Heart left ventricle (tissue), 16 donors: ENCODE measurements at regions not wholly inside any gene's neighbourhood (a gene's known extent, or its start where the extent isn't known, plus 50 kb on each side); places are given as distances from the start of the nearest gene placed in this dataset.

Source experiments
- ATAC-seq, 4 donors: fragments of 200-7000 bp; cut with Tn5 transposase; one replicate each; pipeline ENCODE4 v1.9.1; 2020 to 2022; ENCODE audit warnings: moderate library complexity in 4 of 4, mild to moderate bottlenecking in 3 of 4, moderate number of reproducible peaks in 1 of 4
- DNase-seq, 5 donors: peaks; one replicate each; pipeline ENCODE4 v3.0.0-alpha.2; 2020
- H3K27ac ChIP-seq, 12 donors: fragments of 200-600 bp; sonication (generic) in 4 of 12; one replicate each; pipeline versions ENCODE4 v1.5.0 to v1.8.0; 2016 to 2022; ENCODE audit warnings: mild to moderate bottlenecking in 2 of 12
- H3K27me3 ChIP-seq, 9 donors: fragments of 200-600 bp; sonication (generic) in 2 of 9; one replicate each; pipeline versions ENCODE4 v1.5.1 to v1.8.0; 2016 to 2022; ENCODE audit warnings: mild to moderate bottlenecking in 3 of 9
- H3K36me3 ChIP-seq, 9 donors: fragments of 200-600 bp; sonication (generic) in 2 of 9; one replicate each; pipeline versions ENCODE4 v1.5.0 to v1.8.0; 2018 to 2022; ENCODE audit warnings: mild to moderate bottlenecking in 2 of 9
- H3K4me1 ChIP-seq, 12 donors: fragments of 200-600 bp; sonication (generic) in 4 of 12; one replicate each; pipeline versions ENCODE4 v1.5.0 to v1.8.0; 2016 to 2022; ENCODE audit warnings: mild to moderate bottlenecking in 3 of 12
- H3K4me3 ChIP-seq, 12 donors: fragments of 200-600 bp; sonication (generic) in 4 of 12; one replicate each; pipeline versions ENCODE4 v1.5.0 to v1.8.0; 2017 to 2022; ENCODE audit warnings: mild to moderate bottlenecking in 9 of 12, moderate library complexity in 4 of 12
- H3K9me3 ChIP-seq, 12 donors: fragments of 200-600 bp; sonication (generic) in 4 of 12; one replicate each; pipeline versions ENCODE4 v1.5.0 to v1.8.0; 2016 to 2022; ENCODE audit warnings: mild to moderate bottlenecking in 1 of 12
- CTCF ChIP-seq, 12 donors: fragments of 200-600 bp; sonication (generic) in 4 of 12; IDR thresholded peaks; one replicate each; pipeline versions ENCODE4 v1.5.0 to v1.8.0; 2018 to 2022; ENCODE audit warnings: antibody characterized with exemption in 12 of 12, mild to moderate bottlenecking in 5 of 12
- POLR2A ChIP-seq, 2 donors: fragments of 450-650 bp; IDR thresholded peaks; one replicate each; pipeline ENCODE4 v1.6.1; 2017; ENCODE audit warnings: antibody characterized with exemption in 2 of 2, mild to moderate bottlenecking in 2 of 2, moderate library complexity in 2 of 2
- WGBS, 4 donors: extraction: QIAGEN DNeasy Blood & Tissue Kit in 2 of 4; methylation state at CpG; one replicate each; pipeline versions ENCODE4 v1.1.5 to v1.1.7; 2013 to 2018; 5-methylcytosine and 5-hydroxymethylcytosine counted together
- intact Hi-C, 10 donors: fragments of 100-400 bp; cut with DNase I; formaldehyde crosslinking; loops; one replicate each; pipeline versions ENCODE4 v1.11.1 to v1.14.2; 2022
- donor health status: ischemic (EF 13 %, LVEDD 7.1; RV severe dilation, severe dysfunction).
- donor health status: healthy with polysubstance abuse.
- donor health status: DM: no; HTN: yes; CAD: no.
- donor health status: DM: no; HTN: no; CAD: no.
- donor health status: ischemic (EF 25% LVEDD 6.9; RV normal size, moderate dysfunction).
- donor health status: ischemic (EF 25% LVEDD 5.7; RV mildly dilated, moderate dysfunction).
- donor health status: healthy.
- donor health status: DM: yes; HTN: yes; CAD: no.
- donor health status: ischemic (EF 35%, LVEDD 5.7; RV mildly dilated, moderate dysfunction).
- donor health status: nonischemic (EF 11% LVEDD 7.7; RV severe dilation, severe dysfunction).
- donor health status: DM: yes; HTN: yes; CAD: no.
- donor health status: PGD.
- donor health status: ischemic (EF 29% LVEDD 5.4; RV normal size, mild dysfunction).
- donor health status: nonischemic (EF 23%, LVEDD 6.1; RV moderate dilation, normal function).

- intact Hi-C loops: no loop called here
- H3K4me3 ChIP-seq: no peak overlapping the region
Measured at GRCh38 chr14:46480817-46481216, 170.8 kb downstream of the RPL10L start.

GRCh38 chr14:46472261-46472660 is 179.3 kb downstream of the RPL10L start:
- H3K4me3 ChIP-seq: no peak overlapping the region
- no peaks in the 10 kb centered on the region for H3K4me1 ChIP-seq
- ATAC-seq (no peak), DNase-seq (no peak)
- 75 to 81% (median 78%) methylated on average over 2 of the region's 2 CpGs for WGBS, 4 donors
- H3K36me3 ChIP-seq: no peaks in the 10 kb centered on the region
- no peak overlapping the region for H3K27ac ChIP-seq
- peaks cover 0 to 7% (median 0%) of the 10 kb centered on the region in 12 donors for H3K9me3 ChIP-seq
- intact Hi-C loops: no loop called here
- H3K27me3 ChIP-seq: no peaks in the 10 kb centered on the region
- no peak for TF ChIP-seq CTCF (IDR thresholded peaks at IDR 0.05)
- TF ChIP-seq POLR2A (IDR thresholded peaks at IDR 0.05): no peak

More at GRCh38 chr14:46480817-46481216, 170.8 kb downstream of the RPL10L start:
- Histone ChIP-seq H3K27me3 (no peaks in the 10 kb centered on the region), H3K27ac (no peak overlapping the region), H3K9me3 (peaks cover 0 to 11% (median 0%) of the 10 kb centered on the region in 12 donors), H3K36me3 (no peaks in the 10 kb centered on the region), H3K4me1 (no peaks in the 10 kb centered on the region)
- TF ChIP-seq POLR2A (IDR thresholded peaks at IDR 0.05): no peak
- no peak for TF ChIP-seq CTCF (IDR thresholded peaks at IDR 0.05)
- WGBS, 4 donors: 15 to 20% (median 16%) methylated on average over 3 of the region's 3 CpGs
- no peak for ATAC-seq
- DNase-seq: no peak

- no peak for TF ChIP-seq POLR2A (IDR thresholded peaks at IDR 0.05)
- TF ChIP-seq CTCF (IDR thresholded peaks at IDR 0.05): no peak
- Histone ChIP-seq H3K9me3 (peaks cover 0 to 21% (median 2%) of the 10 kb centered on the region in 12 donors), H3K36me3 (no peaks in the 10 kb centered on the region), H3K27ac (no peak overlapping the region), H3K27me3 (no peaks in the 10 kb centered on the region), H3K4me1 (no peaks in the 10 kb centered on the region), H3K4me3 (no peak overlapping the region)
- 41 to 60% (median 44%) methylated on average over 1 of the region's 1 CpG for WGBS, 4 donors
- intact Hi-C loops: loop anchor here in 1 of 10 donors (10.0 kb wide), 1 partner anchor 190 kb away; the partner anchor contains the start of gene RPL10L
- no peak for DNase-seq
- no peak for ATAC-seq
Measured at GRCh38 chr14:46464341-46464740, 187.2 kb downstream of the RPL10L start.

- intact Hi-C loops: no loop called here
- ATAC-seq (no peak), DNase-seq (no peak)
- no peak for TF ChIP-seq POLR2A (IDR thresholded peaks at IDR 0.05)
- TF ChIP-seq CTCF (IDR thresholded peaks at IDR 0.05): no peak
- 82 to 90% (median 89%) methylated on average over 3 of the region's 3 CpGs for WGBS, 4 donors
- Histone ChIP-seq H3K27me3 (no peaks in the 10 kb centered on the region), H3K27ac (no peak overlapping the region), H3K4me1 (no peaks in the 10 kb centered on the region), H3K36me3 (no peaks in the 10 kb centered on the region), H3K9me3 (no peaks in the 10 kb centered on the region), H3K4me3 (no peak overlapping the region)
Measured at GRCh38 chr14:46451800-46452199, 199.8 kb downstream of the RPL10L start.
